Activated B cell treated with CpG ODN at 0.5 μM for 24 hours (primary cell): ENCODE measurements at regions not wholly inside any gene's neighbourhood (a gene's known extent, or its start where the extent isn't known, plus 50 kb on each side); places are given as distances from the start of the nearest gene placed in this dataset.

Experiments used
- ATAC-seq: fragments of 200-7000 bp; cut with Tn5 transposase; one replicate; pipeline ENCODE4 v1.10.0; 2021; ENCODE audit warnings: low read depth, mild to moderate bottlenecking, moderate library complexity
- CTCF ChIA-PET: fragments of 350-600 bp; sonication (Branson Sonifier 250); formaldehyde crosslinking; loops from one replicate; lab custom pipeline; 2021; ENCODE audit warnings: antibody characterized with exemption; lab: Charles Lee
- POLR2A ChIA-PET: fragments of 350-600 bp; sonication (Branson Sonifier 250); formaldehyde crosslinking; loops from one replicate; lab custom pipeline; 2021; ENCODE audit warnings: antibody characterized with exemption; lab: Charles Lee
- DNase-seq: peaks from one replicate; pipeline ENCODE4 v3.0.0; 2022
- H3K27ac Mint-ChIP-seq: one replicate; pipeline ENCODE4 v1.8.0; 2020; ENCODE audit warnings: mixed read lengths
- H3K27me3 Mint-ChIP-seq: one replicate; pipeline ENCODE4 v1.8.0; 2021; ENCODE audit warnings: mixed read lengths
- H3K36me3 Mint-ChIP-seq: one replicate; pipeline ENCODE4 v1.8.0; 2021; ENCODE audit warnings: low read depth, mixed read lengths
- H3K4me1 Mint-ChIP-seq: one replicate; pipeline ENCODE4 v1.8.0; 2021; ENCODE audit warnings: mixed read lengths
- H3K4me3 Mint-ChIP-seq: one replicate; pipeline ENCODE4 v1.8.0; 2020; ENCODE audit warnings: mild to moderate bottlenecking, mixed read lengths
- H3K9me3 Mint-ChIP-seq: one replicate; pipeline ENCODE4 v1.8.0; 2020; ENCODE audit warnings: mixed read lengths
- intact Hi-C: fragments of 100-400 bp; cut with micrococcal nuclease; formaldehyde crosslinking; loops from one replicate; pipeline ENCODE4 v1.15.1; 2024
- TF ChIP-seq, protein P1 (sequence below): fragments of 200-600 bp; IDR thresholded peaks from one replicate; pipeline ENCODE4 v1.8.0; 2022; ENCODE audit warnings: antibody characterized with exemption, mild to moderate bottlenecking

GRCh38 chrX:15985937-15986336 is 131.3 kb upstream of the AP1S2 start:
- Mint-ChIP-seq H3K4me3 (no peak overlapping the region), H3K27ac (peak overlapping the region; percentile 7), H3K36me3 (no peaks in the 10 kb centered on the region), H3K4me1 (peaks cover 26% of the 10 kb centered on the region), H3K9me3 (no peaks in the 10 kb centered on the region), H3K27me3 (no peaks in the 10 kb centered on the region)
- ATAC-seq (no peak), DNase-seq (no peak)
- intact Hi-C loops = loop anchor here (5.0 kb wide), 1 partner anchor 84 kb away; no protein-coding TSS in a partner anchor
- TF ChIP-seq, protein P1, sequence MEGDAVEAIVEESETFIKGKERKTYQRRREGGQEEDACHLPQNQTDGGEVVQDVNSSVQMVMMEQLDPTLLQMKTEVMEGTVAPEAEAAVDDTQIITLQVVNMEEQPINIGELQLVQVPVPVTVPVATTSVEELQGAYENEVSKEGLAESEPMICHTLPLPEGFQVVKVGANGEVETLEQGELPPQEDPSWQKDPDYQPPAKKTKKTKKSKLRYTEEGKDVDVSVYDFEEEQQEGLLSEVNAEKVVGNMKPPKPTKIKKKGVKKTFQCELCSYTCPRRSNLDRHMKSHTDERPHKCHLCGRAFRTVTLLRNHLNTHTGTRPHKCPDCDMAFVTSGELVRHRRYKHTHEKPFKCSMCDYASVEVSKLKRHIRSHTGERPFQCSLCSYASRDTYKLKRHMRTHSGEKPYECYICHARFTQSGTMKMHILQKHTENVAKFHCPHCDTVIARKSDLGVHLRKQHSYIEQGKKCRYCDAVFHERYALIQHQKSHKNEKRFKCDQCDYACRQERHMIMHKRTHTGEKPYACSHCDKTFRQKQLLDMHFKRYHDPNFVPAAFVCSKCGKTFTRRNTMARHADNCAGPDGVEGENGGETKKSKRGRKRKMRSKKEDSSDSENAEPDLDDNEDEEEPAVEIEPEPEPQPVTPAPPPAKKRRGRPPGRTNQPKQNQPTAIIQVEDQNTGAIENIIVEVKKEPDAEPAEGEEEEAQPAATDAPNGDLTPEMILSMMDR = no peak
- POLR2A ChIA-PET = no interaction called here
- CTCF ChIA-PET = no interaction called here

- intact Hi-C loops = no loop called here
- POLR2A ChIA-PET = no interaction called here
- CTCF ChIA-PET = no interaction called here
- TF ChIP-seq, protein P1 = no peak
- peaks cover 5% of the 10 kb centered on the region for H3K4me1 Mint-ChIP-seq
- no peak for DNase-seq
- no peaks in the 10 kb centered on the region for H3K9me3 Mint-ChIP-seq
- H3K4me3 Mint-ChIP-seq = no peak overlapping the region
- H3K36me3 Mint-ChIP-seq = no peaks in the 10 kb centered on the region
- no peaks in the 10 kb centered on the region for H3K27me3 Mint-ChIP-seq
- no peak for ATAC-seq
- no peak overlapping the region for H3K27ac Mint-ChIP-seq
Observed at GRCh38 chrX:15983034-15983433, 128.4 kb upstream of the AP1S2 start.

DNA sequence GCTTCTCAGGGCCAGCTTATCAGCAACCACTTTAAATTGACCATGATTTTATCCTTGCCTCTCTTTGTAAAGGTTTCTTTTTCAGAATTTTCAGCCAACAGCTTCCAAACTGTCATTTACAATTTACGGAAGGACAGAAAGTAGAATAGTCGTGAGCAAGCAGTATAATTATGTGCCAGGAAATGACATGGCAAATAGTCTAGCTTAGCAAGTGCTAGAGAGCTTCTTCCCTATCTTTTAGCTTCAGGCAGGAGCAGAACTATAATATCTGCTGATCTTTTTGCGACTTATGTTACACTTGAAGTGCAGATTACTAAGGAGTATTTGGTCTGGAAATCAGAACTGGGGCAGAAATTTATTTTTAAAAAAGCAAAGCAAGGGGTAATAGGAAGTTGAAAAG is 123.0 kb upstream of the AP1S2 start:
- ATAC-seq (no peak), DNase-seq (no peak)
- Mint-ChIP-seq H3K27ac (no peak overlapping the region), H3K9me3 (no peaks in the 10 kb centered on the region), H3K4me3 (no peak overlapping the region), H3K4me1 (peaks cover 23% of the 10 kb centered on the region), H3K36me3 (no peaks in the 10 kb centered on the region), H3K27me3 (no peaks in the 10 kb centered on the region)
- CTCF ChIA-PET = no interaction called here
- POLR2A ChIA-PET = interaction anchor here (0.6 to 0.8 kb wide), 2 partner anchors 10 to 11 kb away, joined by 3 to 4 read pairs; no protein-coding TSS in a partner anchor
- intact Hi-C loops = no loop called here
- TF ChIP-seq, protein P1 = no peak

GRCh38 chrX:15976396-15976795 is 121.8 kb upstream of the AP1S2 start:
- TF ChIP-seq, protein P1 = no peak
- Mint-ChIP-seq H3K27me3 (no peaks in the 10 kb centered on the region), H3K4me1 (peaks cover 24% of the 10 kb centered on the region), H3K4me3 (no peak overlapping the region), H3K9me3 (no peaks in the 10 kb centered on the region), H3K36me3 (no peaks in the 10 kb centered on the region), H3K27ac (no peak overlapping the region)
- intact Hi-C loops = no loop called here
- ATAC-seq = peak; percentile 28
- POLR2A ChIA-PET = no interaction called here
- CTCF ChIA-PET = no interaction called here
- no peak for DNase-seq

GRCh38 chrX:15973946-15974345 is 119.3 kb upstream of the AP1S2 start:
- Mint-ChIP-seq H3K27ac (no peak overlapping the region), H3K27me3 (no peaks in the 10 kb centered on the region)
- intact Hi-C loops = loop anchor here (1.0 kb wide), 2 partner anchors 120 to 213 kb away; partner anchors contain the start of gene AP1S2

More at GRCh38 chrX:15973946-15974345, 119.3 kb upstream of the AP1S2 start:
- H3K4me1 Mint-ChIP-seq = peaks cover 24% of the 10 kb centered on the region
- CTCF ChIA-PET = interaction anchor here (1.0 kb wide), 1 partner anchor 125 kb away, joined by 3 read pairs; no protein-coding TSS in a partner anchor
- no peak overlapping the region for H3K4me3 Mint-ChIP-seq
- ATAC-seq (no peak), DNase-seq (no peak)
- POLR2A ChIA-PET = no interaction called here
- H3K9me3 Mint-ChIP-seq = no peaks in the 10 kb centered on the region
- H3K36me3 Mint-ChIP-seq = no peaks in the 10 kb centered on the region
- TF ChIP-seq, protein P1 = no peak
